Skin epidermis (tissue), 12 donors: ENCODE measurements at regions not wholly inside any gene's neighbourhood (a gene's known extent, or its start where the extent isn't known, plus 50 kb on each side); places are given as distances from the start of the nearest gene placed in this dataset.

Source experiments
- H3K27ac ChIP-seq, 21 experiments: fragments of 200-600 bp; sonication (generic) in 11 of 21; one replicate each; pipeline ENCODE4 v1.5.0; 2020; ENCODE audit warnings: mild to moderate bottlenecking in 3 of 21, inconsistent platforms in 2 of 21, moderate library complexity in 2 of 21
- H3K4me3 ChIP-seq, 7 experiments: fragments of 200-600 bp; sonication (generic) in 2 of 7; one replicate each; pipeline ENCODE4 v1.5.0; 2020; ENCODE audit warnings: inconsistent platforms in 2 of 7, mild to moderate bottlenecking in 2 of 7, moderate library complexity in 1 of 7

DNA sequence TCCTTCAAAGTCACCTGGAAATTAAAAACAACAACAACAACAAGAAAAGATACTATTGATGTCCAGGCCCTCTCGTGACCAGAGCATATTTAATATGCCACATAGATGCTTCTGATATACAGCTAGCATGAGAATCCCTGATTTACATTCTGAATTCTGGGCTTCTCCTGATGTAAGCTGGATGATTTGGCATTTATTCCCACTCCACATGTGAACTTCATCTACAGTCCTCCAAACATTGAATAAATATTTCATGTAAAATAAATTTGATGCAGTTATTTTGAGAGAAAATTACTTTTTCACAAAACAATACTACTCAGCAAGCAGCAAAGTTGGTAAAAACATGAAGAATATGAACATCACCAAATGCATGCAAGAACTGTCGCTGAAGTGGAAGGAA, 453.2 kb upstream of the SETBP1 start:
- Histone ChIP-seq H3K27ac (no peak overlapping the region), H3K4me3 (no peak overlapping the region)

DNA sequence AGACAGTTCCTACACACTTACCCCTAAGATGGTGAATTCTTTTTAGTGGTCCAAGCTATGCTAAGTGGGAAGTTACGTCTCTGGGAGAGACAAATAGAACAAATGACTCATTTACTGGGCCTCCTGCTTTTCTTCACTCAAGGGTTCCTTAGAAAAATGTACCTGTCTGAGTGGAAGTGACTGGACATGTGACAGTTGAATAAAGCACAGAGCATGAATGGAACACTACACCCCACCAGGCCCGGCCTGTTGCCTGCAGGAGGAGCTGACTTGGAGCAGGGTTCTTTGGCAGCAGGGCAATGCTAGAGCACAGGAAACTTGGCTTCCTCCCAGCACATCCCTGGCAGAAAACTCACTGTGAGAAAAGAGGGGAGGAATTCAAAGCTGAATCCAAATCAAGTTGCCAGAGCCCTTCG, 451.0 kb upstream of the SETBP1 start:
- Histone ChIP-seq H3K27ac (peak overlapping the region in 1 of 21 experiments; percentile 53), H3K4me3 (no peak overlapping the region)

DNA sequence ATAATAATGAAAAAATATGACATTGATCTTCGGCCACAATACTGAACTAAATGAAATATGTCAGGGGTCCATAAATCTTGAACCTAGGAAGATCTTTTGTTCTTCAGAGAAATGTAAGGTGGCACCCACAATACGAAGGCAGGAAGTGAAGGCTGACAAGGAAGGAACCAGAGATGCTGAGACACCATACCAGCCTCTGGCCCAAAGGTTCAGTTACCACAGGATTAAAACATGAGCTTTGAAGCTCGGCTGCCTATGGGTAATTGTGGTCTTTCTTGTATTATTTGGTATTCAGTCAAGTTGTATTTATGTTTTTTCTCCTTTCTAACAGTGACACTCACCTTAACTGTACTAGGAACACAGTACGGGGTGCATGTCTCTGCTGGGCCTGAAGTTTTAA, 448.8 kb upstream of the SETBP1 start:
- peak overlapping the region in 2 of 21 experiments; percentile 8 to 53 for H3K27ac ChIP-seq
- no peak overlapping the region for H3K4me3 ChIP-seq

DNA sequence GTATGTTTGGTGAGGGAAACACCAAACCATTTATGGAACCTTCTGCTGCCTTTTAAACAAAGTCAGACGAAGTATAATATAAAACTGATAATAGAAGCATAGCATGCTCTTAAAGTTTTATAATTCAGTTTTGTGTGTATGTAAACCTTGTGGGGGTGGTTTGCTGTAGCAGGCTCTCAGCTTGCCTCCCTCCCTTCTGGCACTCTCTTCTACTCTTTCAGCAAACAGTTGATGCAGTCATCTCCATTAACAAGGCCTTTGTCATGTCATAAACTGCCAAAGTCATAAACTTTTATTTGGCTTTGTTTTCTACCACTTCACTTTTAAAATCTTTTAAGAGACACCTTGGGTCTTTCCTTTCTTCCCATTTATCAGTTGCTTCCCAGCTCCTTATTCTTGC, 448.2 kb upstream of the SETBP1 start:
- H3K4me3 ChIP-seq: no peak overlapping the region
- peak overlapping the region in 2 of 21 experiments; percentile 8 to 53 for H3K27ac ChIP-seq

DNA sequence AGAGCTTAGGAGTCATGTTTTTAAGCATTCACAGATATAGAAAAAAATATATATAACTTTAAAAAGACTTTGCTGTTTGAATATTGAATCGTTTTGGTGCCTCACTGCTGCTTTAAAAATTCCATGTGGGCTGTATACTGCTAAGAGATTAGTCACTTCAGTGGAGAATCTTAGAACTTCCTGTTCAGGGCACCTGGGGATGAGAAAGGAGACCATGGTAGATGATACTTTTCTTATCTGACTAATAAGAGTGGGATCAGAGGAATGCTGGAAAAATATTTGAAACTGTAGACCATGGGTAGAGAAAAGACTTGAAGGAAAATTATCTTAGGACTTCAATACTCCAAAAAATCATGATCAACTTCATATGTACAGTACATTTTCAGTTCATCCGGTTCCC, 442.2 kb upstream of the SETBP1 start:
- H3K4me3 ChIP-seq: no peak overlapping the region
- no peak overlapping the region for H3K27ac ChIP-seq

DNA sequence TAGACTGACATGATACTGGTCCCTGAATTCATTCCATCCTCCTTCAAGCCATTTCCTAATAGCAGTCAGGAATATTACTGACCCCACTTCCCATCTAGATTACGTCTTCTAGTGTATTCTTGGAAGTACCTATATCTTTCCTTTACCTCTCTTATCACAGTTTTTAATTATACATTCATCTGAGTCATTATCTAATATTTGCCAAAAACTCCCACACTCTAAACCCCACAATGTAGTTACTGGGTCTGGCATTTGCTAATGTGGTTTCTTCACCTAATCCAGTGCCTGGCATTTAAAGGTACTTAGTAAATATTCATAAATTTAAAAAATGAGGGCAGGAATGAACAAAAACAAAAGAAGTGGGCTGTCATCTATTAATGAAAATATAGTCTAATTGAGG, 441.8 kb upstream of the SETBP1 start:
- Histone ChIP-seq H3K27ac (no peak overlapping the region), H3K4me3 (no peak overlapping the region)

DNA sequence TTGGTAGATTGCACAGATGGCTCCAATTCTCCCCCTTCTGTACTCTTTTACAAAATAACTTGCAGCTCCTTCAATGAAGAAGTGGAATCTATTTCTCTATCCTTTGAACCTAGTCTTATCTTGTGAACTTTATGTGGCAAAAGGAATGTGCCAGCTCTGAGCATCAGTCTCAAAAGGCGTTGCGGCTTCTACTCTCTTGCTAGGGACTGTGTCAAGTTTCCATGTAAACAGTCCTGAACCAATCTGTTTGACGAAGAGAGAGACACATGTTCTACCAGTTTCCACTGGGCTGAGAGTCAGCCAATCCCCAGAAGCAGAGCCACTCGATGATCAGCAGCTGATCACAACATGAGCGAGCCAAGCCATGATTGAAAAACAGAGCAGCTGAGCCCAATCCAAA, 439.7 kb upstream of the SETBP1 start:
- Histone ChIP-seq H3K4me3 (no peak overlapping the region), H3K27ac (no peak overlapping the region)

DNA sequence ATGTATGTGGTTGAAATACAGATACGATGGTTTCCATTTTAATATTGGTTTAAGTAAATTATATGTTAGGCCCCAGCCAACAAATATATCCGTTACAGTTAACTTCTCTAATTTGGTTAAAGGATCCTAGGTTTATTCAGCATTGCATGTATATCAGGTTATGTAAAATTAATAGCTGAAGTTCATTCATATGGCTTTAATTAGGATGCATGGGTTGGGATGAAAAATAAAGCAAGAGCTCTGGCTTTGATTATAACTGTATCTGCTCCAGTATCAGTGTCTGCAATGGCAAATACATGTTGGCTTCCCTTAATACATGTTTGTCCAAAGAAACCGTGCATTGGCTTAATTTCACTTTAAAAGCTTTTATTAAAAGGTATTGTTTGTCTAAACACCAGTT, 435.7 kb upstream of the SETBP1 start:
- Histone ChIP-seq H3K4me3 (no peak overlapping the region), H3K27ac (no peak overlapping the region)

DNA sequence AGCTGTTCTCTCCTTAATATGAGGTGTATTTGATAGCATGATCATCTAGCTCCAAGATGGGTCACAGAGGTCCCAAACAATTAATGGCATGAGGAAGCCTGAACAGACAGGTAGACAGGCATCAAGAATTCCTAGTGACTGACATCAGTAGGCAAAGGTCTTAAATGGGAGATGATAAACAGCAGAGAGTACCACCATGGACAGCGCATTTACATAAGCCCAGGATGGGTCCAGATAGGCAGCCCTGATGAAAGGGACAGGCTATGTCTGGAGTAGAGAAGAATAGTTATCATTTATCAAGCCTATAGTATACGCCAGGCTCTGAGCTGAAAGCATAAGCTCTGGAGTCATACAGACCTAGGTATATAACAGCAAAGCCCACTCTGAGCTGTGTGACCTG, 434.7 kb upstream of the SETBP1 start:
- Histone ChIP-seq H3K27ac (no peak overlapping the region), H3K4me3 (no peak overlapping the region)

DNA sequence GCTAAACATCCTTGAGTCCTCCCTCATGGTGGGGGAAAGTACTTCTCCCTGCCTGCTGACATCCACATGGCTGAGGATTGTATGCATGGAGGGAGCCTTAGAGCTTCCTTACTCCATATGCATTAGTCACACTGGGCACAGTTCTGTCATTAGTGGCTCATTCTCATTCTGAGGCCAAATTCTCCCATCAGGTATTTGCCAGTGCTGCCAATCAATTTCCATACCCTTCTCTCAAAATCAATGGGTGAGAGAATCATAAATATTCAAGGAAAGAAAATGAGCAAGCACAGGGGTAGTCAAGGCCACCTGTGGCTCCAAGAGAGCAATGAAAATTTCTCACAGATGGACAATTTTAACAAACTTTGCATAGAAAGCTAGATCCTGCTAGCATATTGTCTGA, 422.6 kb upstream of the SETBP1 start:
- Histone ChIP-seq H3K27ac (no peak overlapping the region), H3K4me3 (no peak overlapping the region)

DNA sequence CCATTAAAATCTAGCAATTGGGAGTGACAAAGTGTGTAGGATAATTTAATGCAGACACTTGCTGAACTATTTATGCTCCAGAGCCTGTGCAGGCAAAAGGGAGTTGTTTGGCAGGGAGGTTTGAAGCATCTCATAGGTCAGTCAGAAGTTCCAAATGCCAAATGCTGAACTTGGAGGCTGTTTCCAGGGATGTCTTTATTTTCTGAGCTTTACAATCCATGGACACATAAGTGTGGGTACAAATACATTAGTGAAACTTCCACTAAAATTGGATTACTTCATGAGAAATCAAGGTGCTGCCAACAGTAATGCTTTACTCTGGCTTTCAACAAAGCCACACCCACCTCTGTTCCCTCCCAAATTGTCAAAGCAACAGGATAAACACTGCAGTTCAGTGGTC, 422.1 kb upstream of the SETBP1 start:
- Histone ChIP-seq H3K27ac (no peak overlapping the region), H3K4me3 (no peak overlapping the region)

DNA sequence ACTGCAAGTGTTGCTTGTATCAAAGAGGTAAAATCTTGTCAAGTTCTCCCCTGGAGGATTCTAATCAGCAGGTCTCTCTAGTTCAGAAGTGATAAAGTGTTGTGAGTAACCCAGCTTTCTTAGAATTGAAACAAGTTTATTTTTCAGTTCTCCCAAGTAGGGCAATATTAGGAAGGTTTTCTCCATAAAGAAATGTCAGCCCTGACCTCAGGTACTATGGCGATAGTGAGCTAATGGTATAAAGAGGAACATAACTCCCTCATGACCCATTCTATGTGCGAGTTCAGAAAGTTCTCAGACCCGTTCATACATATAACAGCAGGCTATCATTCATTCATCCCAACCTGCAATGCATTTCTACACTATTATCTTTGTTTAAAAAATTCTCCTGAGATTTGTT, 421.1 kb upstream of the SETBP1 start:
- H3K27ac ChIP-seq: no peak overlapping the region
- no peak overlapping the region for H3K4me3 ChIP-seq

DNA sequence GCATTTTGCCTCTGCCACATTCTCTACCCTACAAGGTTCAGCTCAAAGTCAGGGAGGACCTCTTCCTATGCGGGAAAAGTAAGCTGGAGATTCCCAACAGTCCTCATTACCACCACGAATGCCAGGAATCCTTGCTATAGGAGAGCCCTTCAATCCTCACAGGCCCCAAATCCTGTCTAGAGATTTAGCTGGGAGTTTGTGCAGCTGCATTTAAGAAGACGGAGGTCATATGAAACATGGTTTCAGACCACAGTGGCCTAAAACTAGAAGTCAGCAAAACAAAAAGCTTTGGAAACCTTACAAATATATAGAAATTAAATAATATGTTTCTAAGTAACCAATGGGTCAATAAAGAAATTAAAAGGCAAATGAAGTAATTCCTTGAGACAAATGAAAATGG, 415.3 kb upstream of the SETBP1 start:
- Histone ChIP-seq H3K4me3 (no peak overlapping the region), H3K27ac (no peak overlapping the region)

DNA sequence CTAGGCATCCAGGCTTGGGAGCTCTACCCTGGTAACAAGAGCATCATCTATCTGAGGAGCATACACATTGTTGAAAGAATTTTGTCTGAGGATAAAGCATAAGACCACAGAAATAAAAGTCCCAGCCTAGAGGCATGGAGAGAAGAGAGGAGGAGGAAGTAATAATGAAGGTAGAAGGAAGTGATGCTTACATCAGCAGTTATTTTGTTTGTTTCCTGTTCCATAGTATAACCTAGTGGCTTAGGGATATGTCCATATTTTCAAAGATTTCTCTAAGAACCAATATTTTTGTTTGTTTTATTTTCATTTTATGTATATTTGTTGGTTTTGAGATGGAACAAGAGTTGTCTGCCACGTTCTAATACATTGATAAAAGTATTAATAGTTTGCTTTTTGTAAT, 407.4 kb upstream of the SETBP1 start:
- H3K4me3 ChIP-seq: no peak overlapping the region
- H3K27ac ChIP-seq: no peak overlapping the region

DNA sequence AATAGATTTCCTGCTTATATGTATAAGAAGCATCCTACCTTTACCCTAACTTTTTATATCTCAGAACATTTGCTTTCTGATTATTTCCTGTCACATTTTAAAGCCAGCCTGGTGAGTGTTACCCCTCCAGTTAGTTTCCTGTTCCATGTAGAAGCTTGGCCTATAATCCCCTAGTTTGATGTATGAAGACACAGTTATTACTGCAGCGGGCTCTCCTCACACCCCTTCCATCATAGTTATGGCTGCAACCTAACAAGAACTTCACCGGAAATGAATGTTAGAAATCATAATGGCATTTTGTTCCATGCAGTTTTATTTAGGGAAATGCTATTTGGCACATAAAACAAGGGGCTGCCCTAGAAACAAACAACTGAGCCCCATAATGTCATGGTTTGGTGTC, 400.2 kb upstream of the SETBP1 start:
- Histone ChIP-seq H3K4me3 (no peak overlapping the region), H3K27ac (no peak overlapping the region)

DNA sequence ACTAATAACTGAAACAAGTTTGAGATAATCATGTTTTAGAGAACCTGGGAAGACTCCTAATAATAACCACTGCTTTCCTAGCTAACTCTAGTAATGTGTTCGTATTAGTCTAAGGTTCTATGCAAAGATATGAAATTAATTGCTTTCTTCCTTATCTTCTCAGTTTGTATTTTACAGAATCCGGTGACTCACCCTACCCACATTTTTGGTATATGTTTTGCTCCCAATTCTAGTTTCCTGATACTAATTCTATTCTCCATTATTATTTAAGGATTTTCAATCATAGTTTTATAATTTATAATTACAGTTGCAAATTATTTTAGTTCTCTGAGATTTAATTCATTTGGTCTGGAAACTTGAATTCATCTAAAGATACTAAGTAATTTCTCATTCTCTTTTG, 394.6 kb upstream of the SETBP1 start:
- Histone ChIP-seq H3K4me3 (no peak overlapping the region), H3K27ac (no peak overlapping the region)

DNA sequence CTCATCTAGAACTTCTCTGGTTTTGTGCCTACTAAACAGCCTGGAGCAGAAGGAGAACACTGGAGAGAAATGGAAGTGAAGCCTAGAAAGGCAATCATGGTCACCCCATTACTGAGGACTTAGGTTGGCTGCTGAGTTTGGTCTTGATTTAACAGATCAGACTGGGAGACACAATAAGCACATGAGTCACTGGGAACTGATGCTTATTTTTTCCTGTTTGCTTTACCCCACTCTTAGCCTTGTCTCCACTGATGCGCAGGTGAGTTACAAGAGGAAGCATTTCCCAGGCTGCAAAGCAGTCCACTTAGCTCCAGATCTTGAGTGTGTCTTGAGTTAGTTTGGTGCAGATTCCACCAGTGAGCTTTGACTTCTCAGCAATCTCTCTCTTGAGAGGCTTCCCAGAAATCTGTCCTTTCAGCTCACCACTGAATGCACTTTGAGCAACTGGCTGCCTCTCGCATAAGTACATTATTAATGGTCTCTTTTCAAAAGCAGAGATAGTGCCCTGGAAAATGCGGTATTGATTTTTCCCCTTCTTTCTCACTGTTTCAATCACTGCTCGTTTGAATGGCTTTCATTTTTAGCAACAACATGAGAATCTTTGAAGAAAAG, 390.2 kb upstream of the SETBP1 start:
- Histone ChIP-seq H3K27ac (no peak overlapping the region), H3K4me3 (no peak overlapping the region)

DNA sequence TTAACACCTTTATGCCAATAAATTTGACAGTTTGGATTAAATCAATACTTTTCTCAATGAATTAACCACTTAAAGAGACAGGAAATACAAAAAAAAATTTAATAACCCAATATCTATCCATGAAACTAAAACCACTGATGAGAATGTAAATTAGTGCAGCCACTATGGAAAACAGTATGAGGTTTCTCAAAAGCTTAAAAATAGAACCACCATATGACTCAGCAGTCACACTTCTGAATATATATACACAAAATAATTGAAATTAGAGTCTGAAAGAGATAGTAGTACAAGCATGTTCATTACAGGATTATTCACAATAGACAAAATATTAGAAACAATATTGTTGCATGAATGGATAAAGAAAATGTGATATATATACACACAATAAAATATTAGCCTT, 382.1 kb upstream of the SETBP1 start:
- Histone ChIP-seq H3K4me3 (no peak overlapping the region), H3K27ac (no peak overlapping the region)

DNA sequence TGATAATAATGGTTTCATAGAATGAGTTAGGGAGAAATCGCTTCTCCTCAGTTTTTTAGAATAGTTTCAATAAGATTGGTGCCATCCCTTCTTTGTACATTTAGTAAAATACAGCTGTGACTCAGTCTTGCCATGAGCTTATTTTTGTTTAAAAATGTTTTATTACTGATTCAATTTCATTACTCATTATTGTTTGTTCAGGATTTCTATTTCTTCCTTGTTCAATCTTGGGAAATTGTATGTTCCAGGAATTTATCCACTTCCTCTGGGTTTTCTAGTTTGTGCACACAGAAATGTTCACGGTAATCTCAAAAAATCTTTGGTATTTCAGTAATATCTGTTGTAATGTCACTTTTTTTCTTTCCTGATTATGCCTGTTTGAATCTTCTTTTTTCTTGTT, 371.5 kb upstream of the SETBP1 start:
- no peak overlapping the region for H3K4me3 ChIP-seq
- H3K27ac ChIP-seq: peak overlapping the region in 2 of 21 experiments; percentile 34 to 36

DNA sequence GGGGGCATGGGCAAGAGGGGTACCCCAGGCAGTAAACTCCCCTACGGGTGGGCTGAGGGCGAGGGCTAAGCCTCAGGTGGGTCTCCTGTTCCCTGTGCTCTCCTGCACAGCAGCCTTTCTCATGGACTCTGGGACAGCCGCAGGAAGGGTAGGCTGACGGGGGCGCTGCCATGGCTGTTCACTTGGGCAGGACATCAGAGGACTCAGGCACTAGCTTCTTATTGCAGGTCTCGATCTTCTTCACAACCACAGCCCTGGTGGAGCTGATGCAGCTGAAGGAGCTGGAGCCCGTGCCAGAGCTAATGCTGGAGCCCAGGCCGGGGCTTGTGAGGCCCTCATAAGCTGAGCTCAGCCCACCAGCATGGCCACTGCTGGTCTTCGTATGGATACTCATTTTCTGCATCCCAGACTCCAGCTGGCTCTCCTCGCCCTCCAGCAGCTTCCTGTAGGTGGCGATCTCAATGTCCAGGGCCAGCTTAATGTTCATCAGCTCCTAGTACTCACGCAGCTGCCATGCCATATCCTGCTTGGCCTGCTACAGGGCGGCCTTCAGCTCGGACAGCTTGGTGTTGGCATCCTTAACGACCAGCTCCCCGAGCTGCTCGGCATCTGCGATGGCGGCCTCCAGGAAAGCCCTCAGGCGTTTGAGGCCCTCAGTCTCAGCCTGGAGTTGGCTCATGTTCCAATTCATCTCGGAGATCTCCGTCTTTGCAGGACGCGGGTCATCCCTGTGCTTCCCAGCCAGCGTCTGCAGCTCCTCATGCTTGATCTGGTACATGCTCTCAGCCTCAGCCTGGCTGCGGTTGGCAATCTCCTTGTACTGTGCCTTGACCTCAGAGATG, 359.8 kb upstream of the SETBP1 start:
- H3K27ac ChIP-seq: no peak overlapping the region

DNA sequence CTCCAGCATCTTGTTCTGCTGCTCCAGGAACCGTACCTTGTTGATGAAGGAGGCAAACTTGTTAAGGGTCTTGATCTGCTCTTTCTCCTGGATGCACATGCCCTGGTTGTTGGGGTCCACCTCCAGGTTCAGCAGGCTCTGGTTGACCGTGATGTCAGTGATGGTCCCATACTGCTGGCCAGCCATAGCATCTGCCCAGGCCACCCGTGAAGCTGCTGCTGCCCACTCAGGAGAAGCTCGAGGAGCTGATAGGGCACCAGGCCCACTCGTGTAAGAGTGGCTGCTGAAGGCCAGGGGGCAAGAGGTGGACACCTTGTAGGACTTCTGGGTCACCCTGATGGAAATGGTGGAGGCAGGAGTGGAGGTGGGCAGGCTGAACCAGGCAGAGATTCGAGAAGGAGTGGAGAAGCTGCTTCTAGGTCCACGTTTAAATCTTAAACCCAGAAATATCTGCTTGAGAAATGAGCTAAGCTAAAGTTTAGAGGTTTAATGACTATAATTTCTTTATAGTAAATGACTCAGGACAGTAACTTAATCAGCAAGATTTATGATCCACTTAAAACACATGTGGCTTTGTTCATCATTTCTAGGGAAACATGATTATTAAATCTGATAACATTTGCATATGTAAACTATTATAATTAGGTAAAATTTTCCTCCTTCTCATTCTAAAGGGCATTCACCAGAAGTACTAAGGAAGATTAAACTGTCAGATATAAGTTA, 358.7 kb upstream of the SETBP1 start:
- H3K27ac ChIP-seq: no peak overlapping the region
- H3K4me3 ChIP-seq: no peak overlapping the region

More for the DNA sequence above, 359.8 kb upstream of the SETBP1 start:
- H3K4me3 ChIP-seq: no peak overlapping the region
